GM13977 (cell line): ENCODE measurements at regions not wholly inside any gene's neighbourhood (a gene's known extent, or its start where the extent isn't known, plus 50 kb on each side); places are given as distances from the start of the nearest gene placed in this dataset.
A peak's percentile ranks its signal among the peaks of the same experiment; 100 is the strongest.

Source experiments
- DNase-seq: peaks from one replicate; pipeline ENCODE4 v3.0.0; 2012; ENCODE audit warnings: low spot score
- in situ Hi-C: fragments of 300-500 bp; cut with MboI; formaldehyde crosslinking; loops from one replicate; pipeline ENCODE4 v1.12.0; 2022; ENCODE audit warnings: low sequenced_read_pairs, low pct_unique_long_range_greater_than_20kb, mixed read lengths, inconsistent platforms; ENCODE audit not compliant: unreplicated experiment
- TF ChIP-seq, protein P1 (sequence below): IDR thresholded peaks from 2 replicates; pipeline ENCODE4 v1.5.1; 2012; ENCODE audit warnings: mild to moderate bottlenecking, control low read depth; ENCODE audit not compliant: insufficient read depth; ENCODE audit errors: extremely low read depth, missing control alignments

DNA sequence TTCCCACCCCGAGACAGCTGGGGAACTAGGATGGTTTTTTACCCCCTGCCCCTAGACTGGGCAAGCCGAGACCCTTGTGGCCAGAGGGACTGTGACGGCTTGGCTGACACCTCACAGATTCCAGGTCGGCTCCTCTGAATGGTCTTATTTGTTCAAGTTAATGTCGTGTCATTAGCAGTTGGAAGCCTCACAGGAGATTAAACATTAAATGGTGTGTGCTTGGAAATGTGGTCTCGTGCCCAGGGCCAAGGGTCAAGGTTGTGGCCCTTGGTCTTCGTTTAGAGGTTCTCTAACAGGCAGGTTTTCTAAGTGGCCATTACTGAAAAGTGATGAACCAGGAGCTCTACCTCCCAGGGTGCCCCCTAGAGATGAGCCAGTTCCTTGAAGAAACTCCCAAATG, 61.2 kb upstream of the RXRA start:
- TF ChIP-seq, protein P1, sequence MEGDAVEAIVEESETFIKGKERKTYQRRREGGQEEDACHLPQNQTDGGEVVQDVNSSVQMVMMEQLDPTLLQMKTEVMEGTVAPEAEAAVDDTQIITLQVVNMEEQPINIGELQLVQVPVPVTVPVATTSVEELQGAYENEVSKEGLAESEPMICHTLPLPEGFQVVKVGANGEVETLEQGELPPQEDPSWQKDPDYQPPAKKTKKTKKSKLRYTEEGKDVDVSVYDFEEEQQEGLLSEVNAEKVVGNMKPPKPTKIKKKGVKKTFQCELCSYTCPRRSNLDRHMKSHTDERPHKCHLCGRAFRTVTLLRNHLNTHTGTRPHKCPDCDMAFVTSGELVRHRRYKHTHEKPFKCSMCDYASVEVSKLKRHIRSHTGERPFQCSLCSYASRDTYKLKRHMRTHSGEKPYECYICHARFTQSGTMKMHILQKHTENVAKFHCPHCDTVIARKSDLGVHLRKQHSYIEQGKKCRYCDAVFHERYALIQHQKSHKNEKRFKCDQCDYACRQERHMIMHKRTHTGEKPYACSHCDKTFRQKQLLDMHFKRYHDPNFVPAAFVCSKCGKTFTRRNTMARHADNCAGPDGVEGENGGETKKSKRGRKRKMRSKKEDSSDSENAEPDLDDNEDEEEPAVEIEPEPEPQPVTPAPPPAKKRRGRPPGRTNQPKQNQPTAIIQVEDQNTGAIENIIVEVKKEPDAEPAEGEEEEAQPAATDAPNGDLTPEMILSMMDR, result no peak
- in situ Hi-C loops, result no loop called here
- DNase-seq, result no peak

DNA sequence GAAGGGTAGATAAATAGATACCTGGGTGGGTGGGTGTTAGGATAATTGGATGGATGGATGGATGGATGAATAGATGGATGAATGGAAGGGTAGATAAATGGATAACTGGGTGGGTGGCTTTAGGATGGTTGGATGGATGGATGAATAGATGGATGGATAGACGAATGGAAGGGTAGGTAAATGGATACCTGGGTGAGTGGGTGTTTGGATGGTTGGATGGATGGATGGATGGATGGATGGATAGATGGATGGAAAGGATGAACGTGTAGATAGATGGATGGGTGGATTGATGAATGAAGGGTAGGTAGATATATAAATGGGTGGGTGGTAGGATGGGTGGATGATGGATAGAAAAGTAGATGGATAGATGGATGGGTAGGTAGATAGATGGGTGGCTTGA, 59.8 kb upstream of the RXRA start:
- in situ Hi-C loops, result no loop called here
- no peak for DNase-seq
- TF ChIP-seq, protein P1, result no peak

DNA sequence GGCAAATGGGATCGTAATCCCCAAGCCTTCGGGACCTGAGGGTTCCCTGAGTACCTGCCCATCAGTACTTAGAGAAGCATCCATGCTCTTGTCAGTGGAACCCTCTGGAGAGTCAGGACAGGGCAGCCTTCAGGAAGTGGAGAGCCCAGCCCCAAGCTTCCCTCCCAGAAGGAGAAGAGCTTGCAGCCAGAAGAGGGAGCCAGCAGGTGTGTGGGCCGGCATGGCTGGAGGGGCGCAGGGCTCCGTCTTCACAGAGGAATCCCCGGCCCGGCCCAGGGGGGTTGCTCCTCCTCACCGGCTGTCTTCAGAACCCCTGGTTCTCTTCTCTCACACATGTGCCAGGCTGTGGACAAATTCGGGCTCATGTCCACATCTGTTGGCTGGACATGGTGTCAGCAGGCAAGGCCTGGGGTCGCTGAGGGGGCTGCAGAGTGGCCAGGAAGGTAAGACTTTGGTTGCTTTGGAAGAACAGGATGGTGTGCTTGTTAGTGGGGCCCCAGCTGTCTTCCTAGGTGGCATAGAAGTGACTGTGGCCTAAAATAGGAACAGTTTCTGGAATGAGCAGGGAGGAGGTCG, 58.9 kb upstream of the RXRA start:
- in situ Hi-C loops, result no loop called here
- TF ChIP-seq, protein P1, result peak; percentile 42
- DNase-seq, result peak; percentile 58

DNA sequence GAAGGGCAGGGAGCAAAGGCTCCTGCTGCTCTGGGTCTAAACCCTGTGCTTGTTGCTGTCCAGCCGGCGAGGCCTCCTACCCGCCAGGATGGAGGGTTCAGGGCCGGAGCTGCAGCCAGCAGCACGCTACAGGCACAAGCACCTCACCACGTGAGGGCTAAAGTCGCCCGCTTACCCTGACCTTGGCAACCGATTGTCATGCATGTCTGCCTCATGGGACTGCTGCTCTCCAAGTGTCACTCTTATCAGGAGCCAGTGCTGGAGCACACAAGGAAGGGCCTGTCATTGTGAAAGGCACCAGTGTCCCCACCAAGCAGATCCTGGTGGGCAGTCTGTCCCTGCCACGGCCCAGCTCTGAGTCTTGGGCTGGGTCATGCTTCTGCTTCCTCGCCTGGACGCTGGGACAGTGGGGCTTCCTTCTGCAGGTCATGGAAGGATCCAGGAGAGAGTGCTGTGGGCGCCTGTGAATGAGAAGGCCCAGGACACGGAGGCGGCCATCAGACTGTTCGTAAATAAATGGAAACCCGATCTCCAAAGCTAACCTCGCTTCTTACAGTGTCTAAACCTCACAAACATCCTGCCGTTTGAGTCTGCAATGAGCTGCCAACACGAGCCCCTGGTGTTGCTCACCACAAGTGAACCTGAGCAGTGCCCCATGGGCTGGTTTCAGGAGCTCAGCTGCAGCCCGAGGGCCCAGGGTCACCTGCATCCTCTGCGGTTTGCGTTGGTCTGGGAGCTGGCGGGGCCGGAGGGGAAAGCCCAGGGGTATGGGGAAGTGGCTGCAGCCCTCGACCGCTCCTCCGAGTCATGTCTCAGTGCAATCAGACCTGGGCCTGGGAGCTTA, 58.2 kb upstream of the RXRA start:
- peak; percentile 79 for DNase-seq
- TF ChIP-seq, protein P1, result no peak
- in situ Hi-C loops, result no loop called here

DNA sequence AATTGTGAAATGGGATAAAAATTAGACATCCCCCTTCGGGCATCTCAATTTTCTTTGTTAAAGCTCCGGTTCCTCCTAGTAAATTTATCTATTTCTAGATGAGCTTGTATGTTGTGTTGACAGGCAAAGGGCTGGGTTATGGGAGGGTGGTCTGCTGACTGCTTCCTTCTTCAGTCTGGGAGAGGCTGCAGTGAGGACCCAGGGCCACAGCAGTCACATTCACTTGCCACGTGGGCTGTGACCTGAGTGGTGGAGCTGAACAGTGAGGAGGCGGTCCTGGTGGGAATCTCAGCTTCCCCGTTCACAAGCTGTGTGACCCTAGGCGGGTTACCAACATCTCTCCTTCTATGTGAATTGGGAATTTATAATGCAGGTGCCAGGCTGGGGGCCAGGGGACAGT, 57.5 kb upstream of the RXRA start:
- TF ChIP-seq, protein P1, result no peak
- in situ Hi-C loops, result no loop called here
- no peak for DNase-seq

DNA sequence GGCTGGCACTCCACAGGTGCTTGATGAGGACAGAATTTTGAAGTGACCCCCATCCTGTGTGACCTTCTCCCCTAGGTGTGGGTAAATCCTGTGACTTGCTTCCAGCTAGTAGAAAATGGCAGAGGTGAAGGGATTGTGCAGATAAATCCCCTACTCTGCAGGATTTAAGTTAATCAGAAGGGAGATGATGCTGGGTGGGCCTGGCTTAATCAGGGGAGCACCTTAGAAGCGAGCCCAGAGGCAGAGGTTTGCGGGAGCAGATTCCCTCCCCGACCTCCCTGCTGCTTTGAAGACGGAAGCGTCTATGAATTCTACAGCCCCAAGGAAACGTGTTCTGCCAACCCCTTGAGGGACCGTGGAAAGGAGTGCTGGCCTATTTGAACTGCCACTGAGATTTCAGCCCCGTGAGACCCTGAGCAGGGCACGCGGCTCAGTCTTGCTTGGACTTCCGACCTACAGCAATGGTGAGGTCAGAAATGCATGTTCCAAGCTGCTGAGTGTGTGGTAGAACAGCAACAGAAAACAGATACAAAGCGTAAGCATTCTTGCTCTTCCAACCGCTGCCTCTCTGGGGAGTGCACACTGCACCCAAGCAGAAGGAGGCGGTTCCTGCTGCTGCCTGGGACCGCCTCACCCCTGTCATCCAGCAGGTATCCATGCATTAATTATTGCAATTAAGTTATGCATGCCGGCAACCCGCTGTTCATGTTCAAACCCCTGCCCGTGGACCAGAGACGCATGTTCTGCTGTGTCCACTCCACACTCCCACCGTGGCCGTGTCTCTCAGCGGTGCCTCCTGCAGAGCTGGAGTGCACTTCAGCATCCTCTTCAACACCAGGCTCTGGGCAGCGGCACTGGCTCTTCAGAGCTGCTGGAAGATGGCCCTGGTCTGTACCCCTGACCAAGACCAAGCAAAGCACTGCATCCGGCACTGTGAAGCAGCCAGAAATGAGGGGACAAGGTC, 54.6 kb upstream of the RXRA start:
- DNase-seq, result no peak
- in situ Hi-C loops, result no loop called here

More for the DNA sequence above, 54.6 kb upstream of the RXRA start:
- TF ChIP-seq, protein P1, result no peak
